ENCODE measurements at regions not wholly inside any gene's neighbourhood (a gene's known extent, or its start where the extent isn't known, plus 50 kb on each side); places are given as distances from the start of the nearest gene placed in this dataset.
"Not testable (repeated sequence)": the region's sequence is repeated elsewhere in the genome, so short reads cannot be mapped to it uniquely, and the experiment has no call there.

- DNase-seq = peak; percentile 17
These were observed 133.8 kb downstream of the JRKL start for GRCh38 chr11:96523656-96524055.

GRCh38 chr11:96524475-96524874 is 134.7 kb downstream of the JRKL start:
- DNase-seq = peak; percentile 75

DNA sequence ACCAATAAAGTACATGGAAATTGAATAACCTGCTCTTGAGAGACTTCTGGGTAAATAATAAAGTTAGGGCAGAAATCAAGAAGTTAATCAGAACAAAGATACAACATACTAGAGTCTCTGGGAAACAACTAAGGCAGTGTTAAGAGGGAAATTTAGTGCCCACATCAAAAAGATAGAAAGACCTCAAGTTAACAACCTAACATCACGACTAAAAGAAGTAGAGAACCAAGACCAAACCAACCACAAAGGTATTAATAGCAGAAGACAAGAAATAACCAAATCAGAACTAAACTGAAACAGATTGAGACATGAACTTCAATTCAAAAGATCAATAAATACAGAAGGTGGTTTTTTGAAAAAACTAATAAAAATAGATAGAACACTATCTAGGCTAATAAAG is 140.7 kb downstream of the JRKL start:
- DNase-seq = no peak

DNA sequence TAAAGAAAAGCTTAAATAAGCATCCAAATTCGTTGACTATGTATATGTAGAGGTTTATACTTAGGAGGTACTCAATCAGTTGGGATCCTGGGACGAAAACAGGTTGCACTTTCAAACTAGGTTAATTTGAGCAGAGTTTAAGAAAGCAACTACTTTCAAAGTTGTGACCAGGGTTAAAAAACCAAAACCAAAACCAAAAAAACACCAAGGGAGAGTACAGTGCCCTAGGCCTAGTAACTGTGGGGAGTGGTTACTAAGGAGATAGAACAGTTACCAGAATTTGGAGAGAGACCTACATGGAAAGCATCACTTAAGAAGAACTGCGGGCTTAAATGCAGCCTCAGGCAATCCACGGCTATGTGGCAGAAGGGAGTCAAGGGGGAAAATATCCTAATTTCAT is 148.3 kb downstream of the JRKL start:
- peak; percentile 44 for DNase-seq

DNA sequence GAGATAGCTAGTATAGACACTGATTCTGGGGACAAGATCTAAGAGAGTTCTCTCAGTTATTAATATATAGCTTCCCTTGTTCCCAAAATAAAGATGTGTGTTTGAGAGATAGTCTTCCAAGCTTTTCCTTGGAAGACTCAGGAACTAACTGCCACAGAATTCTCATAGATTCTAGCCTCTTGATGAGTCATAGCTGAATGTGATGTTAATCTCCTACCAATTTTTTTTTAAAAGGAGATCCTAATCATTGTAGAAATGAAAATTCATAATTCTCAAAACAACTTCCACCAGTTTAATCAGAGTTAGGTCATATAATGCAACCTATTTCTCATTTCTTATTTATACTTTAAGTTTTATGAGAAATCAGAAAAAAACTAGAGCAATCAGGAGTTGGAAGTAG is 148.8 kb downstream of the JRKL start:
- no peak for DNase-seq

- no peak for DNase-seq
These were observed 151.1 kb downstream of the JRKL start for GRCh38 chr11:96540875-96541274.

- no peak for DNase-seq
These were observed 153.4 kb downstream of the JRKL start for GRCh38 chr11:96543177-96543576.

GRCh38 chr11:96545192-96545591 is 155.4 kb downstream of the JRKL start:
- DNase-seq = not testable (repeated sequence)

GRCh38 chr11:96551136-96551535 is 161.3 kb downstream of the JRKL start:
- no peak for DNase-seq

DNA sequence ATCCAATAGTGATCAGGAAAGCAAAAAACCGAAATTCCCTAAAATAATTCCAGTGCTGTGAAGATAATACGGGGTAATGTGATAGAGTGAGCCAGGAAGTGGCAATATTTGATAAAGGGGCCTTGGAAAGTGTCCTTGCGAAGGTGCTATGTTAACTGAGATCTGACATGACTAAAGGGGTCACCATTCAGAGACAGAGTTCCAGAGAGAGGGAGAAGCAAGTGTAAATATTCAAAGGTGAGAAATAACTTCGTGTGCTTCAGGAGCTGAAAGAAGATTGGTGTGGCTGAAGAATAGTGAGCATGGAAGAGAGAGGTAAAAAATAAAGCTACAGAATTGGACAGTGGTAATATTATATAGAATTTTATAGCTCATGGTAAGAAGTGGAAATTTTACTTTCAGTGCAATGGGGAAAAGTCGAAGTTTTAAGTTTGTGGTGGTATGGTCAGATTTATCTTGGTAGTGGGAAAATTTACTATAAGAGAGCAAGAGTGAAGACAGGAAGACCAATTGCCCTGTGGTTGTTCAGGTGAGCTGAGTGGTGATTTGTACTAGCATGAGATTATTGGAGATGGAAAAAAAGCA is 164.5 kb downstream of the JRKL start:
- DNase-seq = no peak

DNA sequence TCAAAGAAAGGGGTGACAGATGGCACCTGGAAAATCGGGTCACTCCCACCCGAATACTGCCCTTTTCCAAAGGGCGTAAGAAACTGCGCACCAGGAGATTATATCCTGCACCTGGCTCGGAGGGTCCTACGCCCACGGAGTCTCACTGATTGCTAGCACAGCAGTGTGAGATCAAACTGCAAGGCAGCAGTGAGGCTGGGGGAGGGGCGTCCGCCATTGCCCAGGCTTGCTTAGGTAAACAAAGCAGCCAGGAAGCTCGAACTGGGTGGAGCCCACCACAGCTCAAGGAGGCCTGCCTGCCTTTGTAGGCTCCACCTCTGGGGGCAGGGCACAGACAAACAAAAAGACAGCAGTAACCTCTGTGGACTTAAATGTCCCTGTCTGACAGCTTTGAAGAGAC is 166.0 kb downstream of the JRKL start:
- not testable (repeated sequence) for DNase-seq

- not testable (repeated sequence) for DNase-seq
These were observed 170.9 kb downstream of the JRKL start for GRCh38 chr11:96560727-96561126.

GRCh38 chr11:96567176-96567575 is 177.4 kb downstream of the JRKL start:
- peak; percentile 86 for DNase-seq

DNA sequence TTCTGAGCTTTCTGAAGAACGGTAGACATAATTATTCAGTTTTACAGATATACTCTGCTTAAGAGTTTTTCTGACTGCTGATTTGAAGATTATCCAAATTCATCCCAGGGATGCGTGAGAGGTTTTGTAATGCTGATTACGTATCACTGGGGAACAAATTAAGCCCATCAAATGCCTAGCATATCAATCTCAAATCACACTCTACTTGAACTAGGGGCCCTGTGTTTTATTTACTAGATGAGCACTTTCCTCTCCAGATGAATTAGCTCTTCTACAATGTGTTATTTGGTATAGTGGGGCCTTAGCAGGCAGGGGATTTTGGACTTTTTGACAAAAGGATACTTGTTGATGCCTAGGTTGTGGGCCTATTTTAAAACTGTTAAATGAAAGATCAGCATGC is 177.9 kb downstream of the JRKL start:
- peak; percentile 62 for DNase-seq

- DNase-seq = no peak
These were observed 186.6 kb downstream of the JRKL start for GRCh38 chr11:96576383-96576782.

DNA sequence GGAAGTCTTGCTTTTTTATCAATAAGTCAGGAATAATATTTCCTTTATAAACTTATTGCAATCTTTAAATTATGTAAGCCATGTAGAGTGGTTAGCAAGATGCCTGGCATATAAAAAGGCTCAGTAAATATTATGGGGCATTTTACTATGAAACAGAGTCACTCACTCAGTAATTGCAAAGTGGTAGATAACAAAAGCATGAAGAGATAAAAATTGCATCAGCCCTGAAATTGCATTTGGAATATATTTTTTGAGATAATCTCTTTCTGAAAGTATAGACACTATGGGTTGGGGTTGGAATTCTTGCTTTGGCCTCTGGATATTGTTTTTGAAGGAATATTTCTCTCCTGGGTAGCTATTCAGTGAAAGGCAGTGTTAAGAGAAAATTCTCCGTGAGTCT is 188.6 kb downstream of the JRKL start:
- peak; percentile 42 for DNase-seq

- DNase-seq = no peak
These were observed 189.8 kb downstream of the JRKL start for GRCh38 chr11:96579656-96580055.

GRCh38 chr11:96580476-96581040 is 190.7 kb downstream of the JRKL start:
- DNase-seq = no peak

GRCh38 chr11:96585944-96586880 is 196.4 kb downstream of the JRKL start:
- DNase-seq = not testable (repeated sequence)

GRCh38 chr11:96588793-96589192 is 199.0 kb downstream of the JRKL start:
- DNase-seq = not testable (repeated sequence)

- no peak for DNase-seq
These were observed 205.2 kb downstream of the JRKL start for GRCh38 chr11:96595011-96595410.

GRCh38 chr11:96607864-96608558 is 218.2 kb downstream of the JRKL start:
- peak; percentile 74 for DNase-seq

GRCh38 chr11:96614101-96614500 is 224.3 kb downstream of the JRKL start:
- DNase-seq = no peak

Measured in OCI-M1 (cell line).